NB4 (cell line): ENCODE measurements at regions not wholly inside any gene's neighbourhood (a gene's known extent, or its start where the extent isn't known, plus 50 kb on each side); places are given as distances from the start of the nearest gene placed in this dataset.

Source experiments
- DNase-seq: peaks from one replicate; pipeline ENCODE4 v3.0.0; 2010; ENCODE audit warnings: low read depth
- H3K4me3 ChIP-seq: one replicate; pipeline ENCODE4 v1.5.1; 2011; ENCODE audit warnings: mild to moderate bottlenecking, low read depth, low read length, moderate library complexity
- CTCF ChIP-seq: IDR thresholded peaks from one replicate; pipeline ENCODE4 v1.5.1; 2012; ENCODE audit warnings: low read depth, low read length
- MAX ChIP-seq: IDR thresholded peaks from 2 replicates; pipeline ENCODE4 v1.6.1; 2011; ENCODE audit warnings: low read depth, low read length
- MYC ChIP-seq: IDR thresholded peaks from 2 replicates; pipeline ENCODE4 v1.6.1; 2011; ENCODE audit warnings: low read depth, low read length
- POLR2A ChIP-seq: IDR thresholded peaks from 2 replicates; pipeline ENCODE4 v1.6.1; 2011; ENCODE audit warnings: mild to moderate bottlenecking; ENCODE audit not compliant: insufficient read length; ENCODE audit errors: extremely low read depth

GRCh38 chr9:134540276-134541096 is 101.1 kb upstream of the COL5A1 start:
- DNase-seq, result no peak
- TF ChIP-seq MYC, result no peak
- TF ChIP-seq MAX, result no peak
- TF ChIP-seq POLR2A, result no peak
- TF ChIP-seq CTCF, result no peak
- H3K4me3 ChIP-seq, result no peak overlapping the region

GRCh38 chr9:134541097-134541747 is 100.4 kb upstream of the COL5A1 start:
- no peak for DNase-seq
- no peak overlapping the region for H3K4me3 ChIP-seq
- TF ChIP-seq POLR2A (no peak), CTCF (no peak), MAX (no peak), MYC (no peak)

GRCh38 chr9:134544388-134545214 is 97.0 kb upstream of the COL5A1 start:
- no peak for DNase-seq
- no peak for TF ChIP-seq CTCF
- TF ChIP-seq MAX, result no peak
- TF ChIP-seq POLR2A, result no peak
- TF ChIP-seq MYC, result no peak
- H3K4me3 ChIP-seq, result no peak overlapping the region

- no peak overlapping the region for H3K4me3 ChIP-seq
- DNase-seq, result no peak
- TF ChIP-seq CTCF (no peak), MAX (no peak), POLR2A (no peak), MYC (no peak)
Observed at GRCh38 chr9:134545215-134545542, 96.4 kb upstream of the COL5A1 start.

- H3K4me3 ChIP-seq, result no peak overlapping the region
- no peak for TF ChIP-seq POLR2A
- TF ChIP-seq MYC, result no peak
- TF ChIP-seq CTCF, result no peak
- no peak for TF ChIP-seq MAX
- no peak for DNase-seq
Observed at GRCh38 chr9:134545543-134546245, 95.9 kb upstream of the COL5A1 start.
